Stomach (tissue), 8 donors: ENCODE measurements at regions not wholly inside any gene's neighbourhood (a gene's known extent, or its start where the extent isn't known, plus 50 kb on each side); places are given as distances from the start of the nearest gene placed in this dataset.

Source experiments
- DNase-seq, 2 donors: peaks; one replicate each; pipeline versions ENCODE4 v3.0.0 to v3.0.0-alpha.2; 2013 to 2019
- H3K27ac ChIP-seq, 5 donors: fragments of 200-600 bp in 4 of 5; sonication (generic) in 4 of 5; one replicate each; pipeline ENCODE4 v1.5.1; 2013 to 2019; ENCODE audit warnings: mild to moderate bottlenecking in 1 of 5, moderate library complexity in 1 of 5
- H3K27me3 ChIP-seq, 3 donors: fragments of 200-600 bp; sonication (generic); one replicate each; pipeline ENCODE4 v1.5.1; 2017 to 2019; ENCODE audit warnings: mixed run types in 1 of 3
- H3K36me3 ChIP-seq, 4 donors: fragments of 200-600 bp; sonication (generic); 1 replicate in 3 of 4; 2 replicates in 1 of 4; pipeline ENCODE4 v1.5.1; 2016 to 2019
- H3K4me1 ChIP-seq, 4 donors: fragments of 200-600 bp; sonication (generic); one replicate each; pipeline ENCODE4 v1.5.1; 2016 to 2019
- H3K4me3 ChIP-seq, 4 donors: fragments of 200-600 bp; sonication (generic) in 3 of 4; one replicate each; pipeline ENCODE4 v1.5.1; 2016 to 2019; ENCODE audit warnings: mild to moderate bottlenecking in 1 of 4
- H3K9me3 ChIP-seq, 4 donors: fragments of 200-600 bp; sonication (generic); one replicate each; pipeline ENCODE4 v1.5.1; 2016 to 2019
- EP300 ChIP-seq: sonication (generic); formaldehyde crosslinking; IDR thresholded peaks from one replicate; pipeline ENCODE4 v1.6.1; 2017; ENCODE audit warnings: antibody characterized with exemption
- POLR2A ChIP-seq, 4 donors: fragments of 450-650 bp; IDR thresholded peaks; one replicate each; pipeline ENCODE4 v1.6.1; 2016; ENCODE audit warnings: antibody characterized with exemption in 4 of 4, control low read depth in 2 of 4, mild to moderate bottlenecking in 1 of 4, moderate library complexity in 1 of 4
- POLR2AphosphoS5 ChIP-seq, 3 donors: sonication (generic); formaldehyde crosslinking; IDR thresholded peaks; one replicate each; pipeline ENCODE4 v1.6.1; 2016; ENCODE audit warnings: antibody characterized with exemption in 3 of 3
- WGBS, 5 donors: extraction: QIAGEN DNeasy Blood & Tissue Kit in 3 of 5; methylation state at CpG; one replicate each; pipeline versions ENCODE4 v1.1.5 to v1.1.7; 2013 to 2018; 5-methylcytosine and 5-hydroxymethylcytosine counted together
- intact Hi-C: fragments of 100-400 bp; cut with DNase I; formaldehyde crosslinking; loops from one replicate; pipeline ENCODE4 v1.15.1; 2023; ENCODE audit warnings: low total_unique reads
- TF ChIP-seq, protein P1 (sequence below), 7 experiments: fragments of 450-650 bp in 4 of 7; fragments of 200-600 bp in 3 of 7; sonication (generic) in 3 of 7; IDR thresholded peaks; one replicate each; pipeline ENCODE4 v1.5.1; 2016 to 2019; ENCODE audit warnings: antibody characterized with exemption in 7 of 7, control low read depth in 2 of 7, mild to moderate bottlenecking in 1 of 7
- donor health status: healthy with polysubstance abuse.
- donor health status: Bipolar disorder and iron deficiency.
- donor health status: healthy.

DNA sequence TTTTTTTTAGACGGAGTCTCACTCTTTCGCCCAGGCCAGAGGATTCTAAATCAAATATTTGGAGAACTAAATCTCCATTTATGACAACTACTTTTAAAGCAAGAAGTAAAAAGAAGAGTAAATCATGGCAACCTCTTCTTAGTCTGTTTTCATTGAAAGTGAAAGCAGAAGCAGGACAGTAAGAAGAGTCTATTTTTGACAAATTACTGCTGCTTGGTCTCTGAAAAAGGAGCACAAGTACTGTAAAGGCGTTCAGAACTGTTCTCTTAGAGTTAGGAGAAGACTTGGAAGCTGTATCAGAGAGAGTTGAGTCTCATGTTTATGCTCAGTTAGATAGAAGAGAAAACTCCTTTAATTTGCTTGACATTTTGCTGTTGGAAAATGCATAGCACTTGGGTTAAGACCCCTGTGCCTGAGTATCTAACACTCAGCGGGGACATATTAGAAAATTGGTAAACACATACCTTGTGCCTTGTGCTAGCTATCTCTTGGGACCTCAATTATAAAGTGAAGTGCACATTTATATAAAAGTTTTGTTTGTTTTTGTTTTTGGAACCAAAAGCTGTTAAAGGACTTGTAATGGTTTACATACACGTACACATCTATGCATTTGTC is 433.0 kb downstream of the ANKRD7 start:
- no peaks in the 10 kb centered on the region for H3K36me3 ChIP-seq
- H3K27me3 ChIP-seq: no peaks in the 10 kb centered on the region
- H3K4me3 ChIP-seq: no peak overlapping the region
- H3K4me1 ChIP-seq: no peaks in the 10 kb centered on the region
- H3K9me3 ChIP-seq: no peaks in the 10 kb centered on the region
- WGBS, 5 donors: 57 to 65% (median 61%) methylated on average over 5 of the region's 5 CpGs
- TF ChIP-seq EP300: no peak
- no peak for TF ChIP-seq POLR2A (IDR thresholded peaks at IDR 0.05)
- TF ChIP-seq, protein P1, sequence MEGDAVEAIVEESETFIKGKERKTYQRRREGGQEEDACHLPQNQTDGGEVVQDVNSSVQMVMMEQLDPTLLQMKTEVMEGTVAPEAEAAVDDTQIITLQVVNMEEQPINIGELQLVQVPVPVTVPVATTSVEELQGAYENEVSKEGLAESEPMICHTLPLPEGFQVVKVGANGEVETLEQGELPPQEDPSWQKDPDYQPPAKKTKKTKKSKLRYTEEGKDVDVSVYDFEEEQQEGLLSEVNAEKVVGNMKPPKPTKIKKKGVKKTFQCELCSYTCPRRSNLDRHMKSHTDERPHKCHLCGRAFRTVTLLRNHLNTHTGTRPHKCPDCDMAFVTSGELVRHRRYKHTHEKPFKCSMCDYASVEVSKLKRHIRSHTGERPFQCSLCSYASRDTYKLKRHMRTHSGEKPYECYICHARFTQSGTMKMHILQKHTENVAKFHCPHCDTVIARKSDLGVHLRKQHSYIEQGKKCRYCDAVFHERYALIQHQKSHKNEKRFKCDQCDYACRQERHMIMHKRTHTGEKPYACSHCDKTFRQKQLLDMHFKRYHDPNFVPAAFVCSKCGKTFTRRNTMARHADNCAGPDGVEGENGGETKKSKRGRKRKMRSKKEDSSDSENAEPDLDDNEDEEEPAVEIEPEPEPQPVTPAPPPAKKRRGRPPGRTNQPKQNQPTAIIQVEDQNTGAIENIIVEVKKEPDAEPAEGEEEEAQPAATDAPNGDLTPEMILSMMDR (IDR thresholded peaks at IDR 0.05): no peak
- TF ChIP-seq POLR2AphosphoS5 (IDR thresholded peaks at IDR 0.05): no peak
- DNase-seq: peak in 1 of 2 donors; percentile 3
- H3K27ac ChIP-seq: no peak overlapping the region
- intact Hi-C loops: no loop called here

DNA sequence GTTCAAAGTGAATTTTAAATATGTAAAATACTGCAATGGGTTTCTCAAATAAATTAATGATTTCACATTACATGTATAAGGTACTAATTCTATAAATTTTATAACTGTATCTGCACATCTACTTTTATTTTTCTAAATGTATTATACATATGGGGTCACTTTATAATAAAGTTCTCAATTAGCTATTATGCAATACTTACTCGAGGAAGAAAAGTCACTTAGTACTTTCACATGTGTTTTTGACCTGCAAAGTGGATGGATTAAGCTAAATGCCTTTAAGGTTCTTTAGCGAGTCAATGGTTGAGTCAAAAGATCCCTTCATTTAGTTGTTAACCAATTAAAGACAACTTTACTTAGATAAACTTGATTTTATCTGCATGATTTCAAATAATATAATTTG is 437.8 kb downstream of the ANKRD7 start:
- 61 to 74% (median 70%) methylated on average over 2 of the region's 2 CpGs for WGBS, 5 donors
- intact Hi-C loops: no loop called here

DNA sequence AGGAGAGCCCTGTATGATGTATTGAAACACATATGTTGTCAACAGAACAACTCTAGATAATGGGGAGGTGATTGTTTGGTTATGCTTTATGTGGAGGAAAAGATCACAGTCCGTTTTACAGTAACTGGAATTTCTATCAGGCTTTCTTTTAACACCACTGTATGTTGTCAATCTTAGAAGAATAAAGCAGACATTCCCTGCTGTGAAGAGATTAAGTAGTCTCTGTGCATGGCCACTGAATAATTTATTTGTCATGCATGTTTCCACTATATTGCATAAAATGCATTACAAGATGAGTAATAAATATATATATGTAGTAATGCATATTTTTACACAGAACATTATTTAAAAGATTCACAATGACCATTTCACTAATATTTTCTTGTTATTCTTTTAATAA is 440.0 kb downstream of the ANKRD7 start:
- Histone ChIP-seq H3K4me1 (no peaks in the 10 kb centered on the region), H3K36me3 (no peaks in the 10 kb centered on the region), H3K27me3 (no peaks in the 10 kb centered on the region), H3K27ac (no peak overlapping the region), H3K4me3 (no peak overlapping the region), H3K9me3 (no peaks in the 10 kb centered on the region)
- WGBS, 5 donors: 25 to 70% (median 54%) methylated on average over 1 of the region's 1 CpG
- DNase-seq: no peak
- TF ChIP-seq POLR2AphosphoS5 (IDR thresholded peaks at IDR 0.05): no peak
- no peak for TF ChIP-seq POLR2A (IDR thresholded peaks at IDR 0.05)
- TF ChIP-seq, protein P1 (IDR thresholded peaks at IDR 0.05): no peak
- no peak for TF ChIP-seq EP300
- intact Hi-C loops: no loop called here

More for the DNA sequence above, 437.8 kb downstream of the ANKRD7 start:
- TF ChIP-seq, protein P1 (IDR thresholded peaks at IDR 0.05): no peak
- TF ChIP-seq EP300 (no peak), POLR2A (IDR thresholded peaks at IDR 0.05) (no peak), POLR2AphosphoS5 (IDR thresholded peaks at IDR 0.05) (no peak)
- Histone ChIP-seq H3K27me3 (no peaks in the 10 kb centered on the region), H3K36me3 (no peaks in the 10 kb centered on the region), H3K27ac (no peak overlapping the region), H3K9me3 (no peaks in the 10 kb centered on the region), H3K4me1 (no peaks in the 10 kb centered on the region), H3K4me3 (no peak overlapping the region)
- no peak for DNase-seq

DNA sequence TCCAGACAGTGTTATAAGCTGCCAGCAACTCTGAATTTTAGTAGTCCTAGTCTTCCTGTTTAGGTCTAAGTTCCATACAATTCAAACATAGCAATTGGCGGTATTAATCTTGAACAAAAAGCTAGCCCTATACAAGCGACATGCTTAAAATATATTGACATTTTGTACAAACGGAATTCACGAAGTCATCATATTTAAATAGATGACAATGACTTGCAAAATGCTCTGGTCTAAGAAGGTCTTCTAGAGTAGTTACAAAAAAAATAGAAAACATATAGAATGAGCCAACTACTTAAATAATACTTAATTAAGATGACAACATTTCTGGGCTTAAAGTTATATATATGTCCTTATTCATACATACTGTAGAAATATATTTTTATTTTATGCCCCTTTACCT is 446.6 kb downstream of the ANKRD7 start:
- no peak for DNase-seq
- intact Hi-C loops: no loop called here
- Histone ChIP-seq H3K27me3 (no peaks in the 10 kb centered on the region), H3K9me3 (no peaks in the 10 kb centered on the region), H3K27ac (no peak overlapping the region), H3K4me1 (no peaks in the 10 kb centered on the region), H3K36me3 (no peaks in the 10 kb centered on the region), H3K4me3 (no peak overlapping the region)
- TF ChIP-seq, protein P1 (IDR thresholded peaks at IDR 0.05): no peak
- TF ChIP-seq POLR2A (IDR thresholded peaks at IDR 0.05) (no peak), EP300 (no peak), POLR2AphosphoS5 (IDR thresholded peaks at IDR 0.05) (no peak)
- WGBS, 5 donors: 63 to 88% (median 79%) methylated on average over 4 of the region's 4 CpGs
